Activated CD8-positive, alpha-beta T cell treated with anti-CD3 and anti-CD28 coated beads for 36 hours (primary cell): ENCODE measurements at regions not wholly inside any gene's neighbourhood (a gene's known extent, or its start where the extent isn't known, plus 50 kb on each side); places are given as distances from the start of the nearest gene placed in this dataset.

Experiments
- ATAC-seq: fragments of 200-7000 bp; cut with Tn5 transposase; one replicate; pipeline ENCODE4 v1.10.0; 2021; ENCODE audit warnings: mild to moderate bottlenecking, moderate library complexity
- CTCF ChIA-PET: fragments of 350-600 bp; sonication (Branson Sonifier 250); formaldehyde crosslinking; loops from one replicate; lab custom pipeline; 2021; ENCODE audit warnings: antibody characterized with exemption; lab: Charles Lee
- POLR2A ChIA-PET: fragments of 350-600 bp; sonication (Branson Sonifier 250); formaldehyde crosslinking; loops from one replicate; lab custom pipeline; 2021; ENCODE audit warnings: antibody characterized with exemption; lab: Charles Lee
- DNase-seq: peaks from one replicate; pipeline ENCODE4 v3.0.0-alpha.2; 2020
- H3K27ac Mint-ChIP-seq: one replicate; pipeline ENCODE4 v1.8.0; 2021; ENCODE audit warnings: mild to moderate bottlenecking, mixed read lengths
- H3K27me3 Mint-ChIP-seq: one replicate; pipeline ENCODE4 v1.8.0; 2021; ENCODE audit warnings: mixed read lengths
- H3K36me3 Mint-ChIP-seq: one replicate; pipeline ENCODE4 v1.8.0; 2021; ENCODE audit warnings: low read depth, mixed read lengths
- H3K4me1 Mint-ChIP-seq: one replicate; pipeline ENCODE4 v1.8.0; 2021; ENCODE audit warnings: low read depth, mixed read lengths
- H3K4me3 Mint-ChIP-seq: one replicate; pipeline ENCODE4 v1.8.0; 2021; ENCODE audit warnings: mild to moderate bottlenecking, moderate library complexity, mixed read lengths
- H3K9me3 Mint-ChIP-seq: one replicate; pipeline ENCODE4 v1.8.0; 2021; ENCODE audit warnings: mixed read lengths
- intact Hi-C: fragments of 100-400 bp; cut with micrococcal nuclease; formaldehyde crosslinking; loops from one replicate; pipeline ENCODE4 v1.10.0; 2022
- TF ChIP-seq, protein P1 (sequence below): fragments of 200-600 bp; IDR thresholded peaks from one replicate; pipeline ENCODE4 v1.8.0; 2022; ENCODE audit warnings: antibody characterized with exemption, mild to moderate bottlenecking

DNA sequence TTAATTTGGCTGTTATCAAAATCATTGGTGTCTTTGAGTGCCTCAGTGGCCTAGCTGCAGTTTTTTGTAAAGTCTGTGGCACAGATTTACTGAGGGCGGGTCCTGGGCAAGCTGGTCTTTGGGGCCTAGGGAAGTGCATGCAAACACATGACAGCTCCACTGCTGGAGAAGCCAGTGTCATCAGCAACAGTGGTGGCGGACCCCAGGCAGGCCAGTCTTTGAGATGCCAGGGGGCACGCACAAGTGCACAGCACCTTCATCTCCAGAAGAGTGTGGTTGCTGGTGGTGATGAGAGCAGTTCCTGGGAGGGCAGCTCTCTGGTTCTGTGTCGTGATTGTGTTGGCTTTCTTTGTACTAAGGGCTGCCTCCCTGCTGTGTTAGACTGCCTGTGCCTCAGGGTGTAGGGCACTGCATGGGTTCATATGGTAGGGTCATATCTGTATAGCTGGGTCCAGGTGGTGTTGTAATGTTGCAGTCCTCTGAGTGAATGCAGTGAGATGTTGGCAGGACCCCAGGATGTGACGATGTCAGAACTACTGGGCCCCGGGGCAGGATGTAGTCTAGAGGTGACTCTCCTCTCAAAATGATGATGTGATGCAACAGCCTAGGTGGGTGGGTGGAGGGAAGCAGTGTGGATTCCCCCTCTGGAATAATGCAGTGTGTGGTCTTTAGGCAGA, 646.7 kb upstream of the CDH2 start:
- ChIA-PET POLR2A (no interaction called here), CTCF (no interaction called here)
- peaks cover 7% of the 10 kb centered on the region for H3K9me3 Mint-ChIP-seq
- no peak overlapping the region for H3K4me3 Mint-ChIP-seq
- intact Hi-C loops: no loop called here
- H3K36me3 Mint-ChIP-seq: no peaks in the 10 kb centered on the region
- ATAC-seq (no peak), DNase-seq (no peak)
- no peaks in the 10 kb centered on the region for H3K27me3 Mint-ChIP-seq
- H3K4me1 Mint-ChIP-seq: no peaks in the 10 kb centered on the region
- H3K27ac Mint-ChIP-seq: no peak overlapping the region
- TF ChIP-seq, protein P1, sequence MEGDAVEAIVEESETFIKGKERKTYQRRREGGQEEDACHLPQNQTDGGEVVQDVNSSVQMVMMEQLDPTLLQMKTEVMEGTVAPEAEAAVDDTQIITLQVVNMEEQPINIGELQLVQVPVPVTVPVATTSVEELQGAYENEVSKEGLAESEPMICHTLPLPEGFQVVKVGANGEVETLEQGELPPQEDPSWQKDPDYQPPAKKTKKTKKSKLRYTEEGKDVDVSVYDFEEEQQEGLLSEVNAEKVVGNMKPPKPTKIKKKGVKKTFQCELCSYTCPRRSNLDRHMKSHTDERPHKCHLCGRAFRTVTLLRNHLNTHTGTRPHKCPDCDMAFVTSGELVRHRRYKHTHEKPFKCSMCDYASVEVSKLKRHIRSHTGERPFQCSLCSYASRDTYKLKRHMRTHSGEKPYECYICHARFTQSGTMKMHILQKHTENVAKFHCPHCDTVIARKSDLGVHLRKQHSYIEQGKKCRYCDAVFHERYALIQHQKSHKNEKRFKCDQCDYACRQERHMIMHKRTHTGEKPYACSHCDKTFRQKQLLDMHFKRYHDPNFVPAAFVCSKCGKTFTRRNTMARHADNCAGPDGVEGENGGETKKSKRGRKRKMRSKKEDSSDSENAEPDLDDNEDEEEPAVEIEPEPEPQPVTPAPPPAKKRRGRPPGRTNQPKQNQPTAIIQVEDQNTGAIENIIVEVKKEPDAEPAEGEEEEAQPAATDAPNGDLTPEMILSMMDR: no peak

- intact Hi-C loops: no loop called here
- DNase-seq: no peak
- POLR2A ChIA-PET: no interaction called here
- TF ChIP-seq, protein P1: no peak
- CTCF ChIA-PET: interaction anchor here (0.6 kb wide), 1 partner anchor 100 kb away, joined by 3 read pairs; no protein-coding TSS in a partner anchor
- H3K4me3 Mint-ChIP-seq: no peak overlapping the region
- H3K36me3 Mint-ChIP-seq: no peaks in the 10 kb centered on the region
- peaks cover 8% of the 10 kb centered on the region for H3K9me3 Mint-ChIP-seq
- no peaks in the 10 kb centered on the region for H3K27me3 Mint-ChIP-seq
- H3K27ac Mint-ChIP-seq: no peak overlapping the region
- ATAC-seq: no peak
- H3K4me1 Mint-ChIP-seq: no peaks in the 10 kb centered on the region
Measured at GRCh38 chr18:28820353-28820752, 643.4 kb upstream of the CDH2 start.

DNA sequence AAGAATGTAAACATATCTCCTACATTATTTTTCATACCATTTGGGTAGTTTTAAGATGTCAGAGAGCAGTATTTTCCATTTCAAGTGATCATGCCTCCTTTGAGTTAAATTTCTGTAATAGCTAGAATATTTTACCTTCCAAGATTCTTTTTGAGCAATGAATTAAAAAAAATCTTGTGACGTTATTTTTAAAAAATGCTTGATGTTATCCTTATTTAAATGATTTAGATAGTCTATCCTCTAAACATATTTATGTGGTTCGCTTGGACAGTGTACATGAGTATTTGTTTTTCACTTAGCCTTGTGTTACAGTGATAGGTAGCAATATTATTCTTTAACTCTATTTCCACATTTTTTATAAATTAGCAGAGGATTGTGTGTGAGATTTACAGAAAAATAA, 639.2 kb upstream of the CDH2 start:
- Mint-ChIP-seq H3K27me3 (no peaks in the 10 kb centered on the region), H3K4me3 (no peak overlapping the region), H3K9me3 (peaks cover 4% of the 10 kb centered on the region), H3K27ac (no peak overlapping the region), H3K36me3 (no peaks in the 10 kb centered on the region), H3K4me1 (no peaks in the 10 kb centered on the region)
- TF ChIP-seq, protein P1: no peak
- DNase-seq (no peak), ATAC-seq (no peak)
- ChIA-PET CTCF (no interaction called here), POLR2A (no interaction called here)
- intact Hi-C loops: no loop called here

GRCh38 chr18:28814365-28814764, 637.4 kb upstream of the CDH2 start:
- ATAC-seq (no peak), DNase-seq (no peak)
- CTCF ChIA-PET: interaction anchor here (1.0 kb wide), 1 partner anchor 16 kb away, joined by 3 read pairs; no protein-coding TSS in a partner anchor
- Mint-ChIP-seq H3K4me1 (no peaks in the 10 kb centered on the region), H3K27ac (no peak overlapping the region), H3K27me3 (no peaks in the 10 kb centered on the region), H3K9me3 (peaks cover 6% of the 10 kb centered on the region), H3K4me3 (no peak overlapping the region), H3K36me3 (no peaks in the 10 kb centered on the region)
- intact Hi-C loops: no loop called here
- TF ChIP-seq, protein P1: no peak
- POLR2A ChIA-PET: no interaction called here

GRCh38 chr18:28808373-28808772, 631.4 kb upstream of the CDH2 start:
- TF ChIP-seq, protein P1: no peak
- no peak for DNase-seq
- ChIA-PET POLR2A (no interaction called here), CTCF (no interaction called here)
- ATAC-seq: no peak
- Mint-ChIP-seq H3K9me3 (peaks cover 20% of the 10 kb centered on the region), H3K27ac (no peak overlapping the region), H3K4me3 (no peak overlapping the region), H3K36me3 (no peaks in the 10 kb centered on the region), H3K4me1 (no peaks in the 10 kb centered on the region), H3K27me3 (no peaks in the 10 kb centered on the region)
- intact Hi-C loops: no loop called here
